Vagina (tissue), 2 donors: ENCODE measurements at regions not wholly inside any gene's neighbourhood (a gene's known extent, or its start where the extent isn't known, plus 50 kb on each side); places are given as distances from the start of the nearest gene placed in this dataset.

ENCODE experiments used
- DNase-seq, 2 donors: peaks; one replicate each; pipeline ENCODE4 v3.0.0-alpha.2; 2017; ENCODE audit errors: extremely low spot score in 2 of 2
- H3K27ac ChIP-seq: fragments of 200-600 bp; sonication (generic); one replicate; pipeline ENCODE4 v1.5.1; 2019
- H3K27me3 ChIP-seq: fragments of 200-600 bp; sonication (generic); one replicate; pipeline ENCODE4 v1.5.1; 2019
- H3K36me3 ChIP-seq, 2 donors: fragments of 200-600 bp; sonication (generic); one replicate each; pipeline ENCODE4 v1.5.1; 2017 to 2019
- H3K4me1 ChIP-seq: fragments of 200-600 bp; sonication (generic); one replicate; pipeline ENCODE4 v1.5.1; 2019
- H3K4me3 ChIP-seq, 2 donors: fragments of 200-600 bp; sonication (generic); 1 replicate in 1 of 2; 2 replicates in 1 of 2; pipeline ENCODE4 v1.5.1; 2016 to 2019
- H3K9me3 ChIP-seq: fragments of 200-600 bp; sonication (generic); one replicate; pipeline ENCODE4 v1.5.1; 2019
- POLR2A ChIP-seq, 2 donors: fragments of 450-650 bp; IDR thresholded peaks; one replicate each; pipeline ENCODE4 v1.6.1; 2017; ENCODE audit warnings: antibody characterized with exemption in 2 of 2, mild to moderate bottlenecking in 2 of 2, moderate library complexity in 2 of 2
- POLR2AphosphoS5 ChIP-seq, 2 donors: sonication (generic); formaldehyde crosslinking; IDR thresholded peaks; one replicate each; pipeline ENCODE4 v1.9.0; 2017; ENCODE audit warnings: antibody characterized with exemption in 2 of 2, mild to moderate bottlenecking in 2 of 2, low read depth in 1 of 2; ENCODE audit not compliant: insufficient read depth in 1 of 2
- intact Hi-C: fragments of 100-400 bp; cut with DNase I; formaldehyde crosslinking; loops from one replicate; pipeline ENCODE4 v1.15.1; 2023
- TF ChIP-seq, protein P1 (sequence below), 3 experiments: fragments of 450-650 bp in 2 of 3; fragments of 200-600 bp in 1 of 3; sonication (generic) in 1 of 3; IDR thresholded peaks; one replicate each; pipeline ENCODE4 v1.5.1; 2017 to 2019; ENCODE audit warnings: antibody characterized with exemption in 3 of 3, mild to moderate bottlenecking in 2 of 3, moderate library complexity in 2 of 3

DNA sequence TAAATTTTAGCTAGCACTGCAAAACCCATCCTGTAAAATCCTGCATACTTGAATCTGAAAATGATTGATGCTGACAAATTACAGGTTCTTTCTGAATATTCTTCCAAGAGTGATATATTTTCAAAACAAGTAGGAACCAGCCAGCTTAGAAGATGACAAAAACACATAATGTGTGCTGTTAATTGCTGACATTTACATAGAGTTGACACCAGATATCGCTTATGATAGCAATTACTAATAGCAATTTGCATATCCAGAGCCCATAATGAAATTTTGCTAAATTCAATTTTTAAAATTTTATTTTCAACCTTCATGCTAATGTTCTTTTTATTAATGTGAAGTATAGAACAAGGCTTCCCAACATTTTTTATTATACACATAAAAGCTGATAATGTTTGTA lies 284.5 kb downstream of the SEC23A start:
- Histone ChIP-seq H3K4me3 (no peak overlapping the region), H3K9me3 (no peaks in the 10 kb centered on the region), H3K27ac (no peak overlapping the region), H3K27me3 (no peaks in the 10 kb centered on the region), H3K36me3 (no peaks in the 10 kb centered on the region), H3K4me1 (no peaks in the 10 kb centered on the region)
- TF ChIP-seq POLR2AphosphoS5 (IDR thresholded peaks at IDR 0.05; ENCODE audit: insufficient read depth in 1 of 2, low read depth in 1 of 2) (no peak), POLR2A (IDR thresholded peaks at IDR 0.05) (no peak)
- TF ChIP-seq, protein P1, sequence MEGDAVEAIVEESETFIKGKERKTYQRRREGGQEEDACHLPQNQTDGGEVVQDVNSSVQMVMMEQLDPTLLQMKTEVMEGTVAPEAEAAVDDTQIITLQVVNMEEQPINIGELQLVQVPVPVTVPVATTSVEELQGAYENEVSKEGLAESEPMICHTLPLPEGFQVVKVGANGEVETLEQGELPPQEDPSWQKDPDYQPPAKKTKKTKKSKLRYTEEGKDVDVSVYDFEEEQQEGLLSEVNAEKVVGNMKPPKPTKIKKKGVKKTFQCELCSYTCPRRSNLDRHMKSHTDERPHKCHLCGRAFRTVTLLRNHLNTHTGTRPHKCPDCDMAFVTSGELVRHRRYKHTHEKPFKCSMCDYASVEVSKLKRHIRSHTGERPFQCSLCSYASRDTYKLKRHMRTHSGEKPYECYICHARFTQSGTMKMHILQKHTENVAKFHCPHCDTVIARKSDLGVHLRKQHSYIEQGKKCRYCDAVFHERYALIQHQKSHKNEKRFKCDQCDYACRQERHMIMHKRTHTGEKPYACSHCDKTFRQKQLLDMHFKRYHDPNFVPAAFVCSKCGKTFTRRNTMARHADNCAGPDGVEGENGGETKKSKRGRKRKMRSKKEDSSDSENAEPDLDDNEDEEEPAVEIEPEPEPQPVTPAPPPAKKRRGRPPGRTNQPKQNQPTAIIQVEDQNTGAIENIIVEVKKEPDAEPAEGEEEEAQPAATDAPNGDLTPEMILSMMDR (IDR thresholded peaks at IDR 0.05), result no peak
- intact Hi-C loops, result no loop called here
- DNase-seq, result no peak

DNA sequence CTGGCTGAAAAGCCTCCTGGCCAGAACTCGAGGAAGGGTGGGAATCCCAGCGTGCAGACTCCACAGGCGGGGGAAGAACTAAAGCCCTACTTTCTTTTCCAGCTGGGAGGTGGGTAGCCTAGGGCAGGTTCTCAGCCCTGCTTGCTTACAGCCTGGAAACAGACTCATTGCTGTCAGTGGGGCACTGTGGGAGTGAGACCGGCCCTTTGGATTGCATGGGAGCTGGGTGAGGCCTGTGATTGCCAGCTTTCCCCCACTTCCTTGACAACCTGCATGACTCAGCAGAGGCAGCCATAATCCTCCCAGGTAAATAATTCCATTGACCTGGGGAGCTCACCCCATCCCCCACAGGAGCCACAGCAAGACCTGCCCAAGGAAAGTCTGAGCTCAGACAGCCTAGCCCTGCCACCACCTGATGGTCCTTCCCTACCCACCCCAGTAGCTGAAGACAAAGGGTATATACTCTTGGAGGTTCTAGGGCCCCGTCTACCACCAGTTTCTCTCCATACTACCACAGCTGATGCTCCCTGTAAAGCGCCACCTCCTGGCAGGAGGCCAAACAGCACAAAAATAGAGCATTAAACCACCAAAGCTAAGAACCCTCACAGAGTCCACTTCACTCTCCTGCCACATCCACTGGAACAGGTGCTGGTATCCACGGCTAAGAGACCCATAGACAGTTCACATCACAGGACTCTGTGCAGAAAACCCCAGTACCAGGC lies 294.1 kb downstream of the SEC23A start:
- intact Hi-C loops, result no loop called here
- Histone ChIP-seq H3K4me1 (no peaks in the 10 kb centered on the region), H3K27me3 (no peaks in the 10 kb centered on the region), H3K36me3 (no peaks in the 10 kb centered on the region), H3K27ac (no peak overlapping the region), H3K9me3 (no peaks in the 10 kb centered on the region), H3K4me3 (no peak overlapping the region)
- no peak for DNase-seq
- TF ChIP-seq POLR2AphosphoS5 (IDR thresholded peaks at IDR 0.05; ENCODE audit: insufficient read depth in 1 of 2, low read depth in 1 of 2), result no peak
- TF ChIP-seq, protein P1 (IDR thresholded peaks at IDR 0.05), result no peak

DNA sequence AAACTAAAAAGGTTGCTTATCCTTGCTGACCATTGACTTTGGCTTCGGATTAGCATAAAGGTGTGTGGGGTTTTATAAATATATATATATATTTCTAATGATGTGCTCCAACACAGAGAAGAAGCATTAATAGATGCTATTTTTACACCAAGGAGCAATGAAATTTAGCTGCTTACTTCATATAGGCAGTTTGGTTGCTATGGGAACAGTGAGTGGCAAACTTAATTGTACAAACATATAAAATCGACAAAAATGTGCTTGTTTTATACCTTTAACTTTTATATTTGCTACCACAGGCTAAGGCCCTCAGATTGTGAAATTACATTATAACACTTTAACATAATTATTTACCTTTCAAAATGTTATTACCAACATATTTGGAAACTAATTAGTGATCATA lies 303.4 kb downstream of the SEC23A start:
- Histone ChIP-seq H3K4me1 (no peaks in the 10 kb centered on the region), H3K4me3 (no peak overlapping the region), H3K27ac (no peak overlapping the region), H3K36me3 (no peaks in the 10 kb centered on the region), H3K27me3 (no peaks in the 10 kb centered on the region), H3K9me3 (peaks cover 6% of the 10 kb centered on the region)
- TF ChIP-seq, protein P1 (IDR thresholded peaks at IDR 0.05), result no peak
- TF ChIP-seq POLR2A (IDR thresholded peaks at IDR 0.05) (no peak), POLR2AphosphoS5 (IDR thresholded peaks at IDR 0.05; ENCODE audit: insufficient read depth in 1 of 2, low read depth in 1 of 2) (no peak)
- no peak for DNase-seq
- intact Hi-C loops, result no loop called here

DNA sequence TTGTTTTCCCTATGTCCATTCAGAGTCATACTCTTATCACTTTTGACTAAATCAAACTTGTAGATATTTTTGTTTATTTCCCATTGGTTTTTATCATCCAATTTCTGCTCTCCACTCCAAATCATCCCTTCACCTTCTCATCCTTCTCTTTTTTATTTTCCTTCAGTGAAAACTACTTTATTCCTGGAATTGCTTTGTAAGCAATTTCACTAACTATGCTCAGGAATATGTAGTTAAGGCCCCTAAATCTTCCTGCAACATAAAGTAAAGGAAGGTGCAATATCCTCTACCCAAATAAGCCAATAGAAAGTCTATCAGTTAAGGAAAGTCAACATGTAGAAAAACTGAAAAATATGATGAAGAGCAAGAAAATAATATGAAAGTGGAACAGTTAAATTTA lies 308.4 kb downstream of the SEC23A start:
- TF ChIP-seq POLR2AphosphoS5 (IDR thresholded peaks at IDR 0.05; ENCODE audit: insufficient read depth in 1 of 2, low read depth in 1 of 2) (no peak), POLR2A (IDR thresholded peaks at IDR 0.05) (no peak)
- TF ChIP-seq, protein P1 (IDR thresholded peaks at IDR 0.05), result no peak
- no peaks in the 10 kb centered on the region for H3K4me1 ChIP-seq
- no peak overlapping the region for H3K27ac ChIP-seq
- no peak overlapping the region for H3K4me3 ChIP-seq
- intact Hi-C loops, result no loop called here
- no peak for DNase-seq
- H3K36me3 ChIP-seq, result no peaks in the 10 kb centered on the region
- H3K27me3 ChIP-seq, result no peaks in the 10 kb centered on the region
- H3K9me3 ChIP-seq, result no peaks in the 10 kb centered on the region

DNA sequence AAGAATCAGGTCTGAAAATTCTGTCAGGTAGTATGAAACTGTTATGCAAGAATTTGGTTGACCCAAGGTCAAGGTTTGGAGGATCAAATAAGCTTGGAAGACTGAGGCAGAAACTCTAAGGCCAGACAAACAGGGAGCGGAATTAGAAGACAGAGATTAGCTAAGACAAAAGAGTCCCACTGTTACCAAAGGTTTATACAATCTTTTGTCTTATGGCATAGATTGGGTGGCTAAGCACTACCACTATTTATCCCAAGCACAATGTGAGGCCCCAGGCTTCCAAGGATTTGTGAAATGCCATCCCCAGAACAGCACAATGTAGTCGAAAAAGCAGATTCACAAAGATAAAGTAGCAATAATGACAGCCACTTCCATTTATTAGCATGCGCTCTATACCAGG lies 311.2 kb downstream of the SEC23A start:
- no peak for TF ChIP-seq POLR2AphosphoS5 (IDR thresholded peaks at IDR 0.05; ENCODE audit: insufficient read depth in 1 of 2, low read depth in 1 of 2)
- Histone ChIP-seq H3K36me3 (no peaks in the 10 kb centered on the region), H3K4me1 (no peaks in the 10 kb centered on the region), H3K27ac (no peak overlapping the region), H3K27me3 (no peaks in the 10 kb centered on the region), H3K9me3 (no peaks in the 10 kb centered on the region), H3K4me3 (no peak overlapping the region)
- intact Hi-C loops, result no loop called here
- DNase-seq, result no peak
